H1 (cell line): ENCODE measurements at regions not wholly inside any gene's neighbourhood (a gene's known extent, or its start where the extent isn't known, plus 50 kb on each side); places are given as distances from the start of the nearest gene placed in this dataset.
A peak's percentile ranks its signal among the peaks of the same experiment; 100 is the strongest.

ENCODE experiments used
- CTCF ChIA-PET: fragments of 300-600 bp; sonication (Branson Sonifier 250); formaldehyde crosslinking; loops from one replicate; lab custom pipeline; 2021; ENCODE audit not compliant: partially characterized antibody; lab: Charles Lee
- POLR2A ChIA-PET: fragments of 300-600 bp; sonication (Branson Sonifier 250); formaldehyde crosslinking; loops from one replicate; lab custom pipeline; 2021; ENCODE audit warnings: inconsistent platforms; ENCODE audit not compliant: partially characterized antibody; lab: Charles Lee
- DNase-seq, 2 experiments: peaks; one replicate each; pipeline versions ENCODE4 v3.0.0 to v3.0.0-alpha.2; 2010 to 2022; ENCODE audit warnings: low spot score in 2 of 2, low read depth in 1 of 2, mixed read lengths in 1 of 2
- FAIRE-seq: peaks from 2 replicates; lab custom pipeline; 2011; peaks lifted over from hg19 to GRCh38; lab: Jason Lieb, UNC
- H2AFZ ChIP-seq: 2 replicates; pipeline ENCODE4 v1.8.1; 2012; ENCODE audit warnings: low read length, inconsistent platforms
- H2AK5ac ChIP-seq: 2 replicates; pipeline ENCODE4 v1.6.1; 2013; ENCODE audit warnings: low read depth, low read length
- H2BK120ac ChIP-seq: replicated peaks from 2 replicates; pipeline ENCODE3; 2013; ENCODE audit warnings: low read depth, low read length, inconsistent platforms
- H2BK12ac ChIP-seq: 2 replicates; pipeline ENCODE4 v1.6.1; 2013; ENCODE audit warnings: low read depth, low read length
- H2BK15ac ChIP-seq: 2 replicates; pipeline ENCODE4 v1.6.1; 2013; ENCODE audit warnings: low read length
- H2BK20ac ChIP-seq: 2 replicates; pipeline ENCODE4 v1.6.1; 2013; ENCODE audit warnings: low read length
- H2BK5ac ChIP-seq: 2 replicates; pipeline ENCODE4 v1.6.1; 2013; ENCODE audit warnings: low read depth, low read length
- H3K14ac ChIP-seq: 2 replicates; pipeline ENCODE4 v1.6.1; 2013; ENCODE audit warnings: inconsistent platforms; ENCODE audit not compliant: insufficient read length
- H3K18ac ChIP-seq: 2 replicates; pipeline ENCODE4 v1.6.1; 2013; ENCODE audit warnings: low read length; ENCODE audit errors: extremely low read depth
- H3K23ac ChIP-seq: 2 replicates; pipeline ENCODE4 v1.6.1; 2013; ENCODE audit warnings: inconsistent platforms; ENCODE audit not compliant: insufficient read length
- H3K23me2 ChIP-seq: 2 replicates; pipeline ENCODE4 v1.6.1; 2013; ENCODE audit warnings: low read depth, low read length
- H3K27ac ChIP-seq: 2 replicates; pipeline ENCODE4 v1.6.1; 2011; ENCODE audit warnings: low read depth, low read length, inconsistent platforms
- H3K27me3 ChIP-seq, 4 experiments: replicated peaks in 1 of 4; 1 replicate in 1 of 4; 2 replicates in 3 of 4; pipeline versions ENCODE4 v1.6.1 to v1.8.1; 2011 to 2013; ENCODE audit warnings: low read length in 3 of 4, mild to moderate bottlenecking in 3 of 4, inconsistent platforms in 2 of 4, mixed read lengths in 2 of 4, moderate library complexity in 1 of 4; ENCODE audit not compliant: control insufficient read depth in 3 of 4, insufficient read depth in 3 of 4; ENCODE audit errors: extremely low read depth in 1 of 4
- H3K36me3 ChIP-seq, 4 experiments: 2 replicates each; pipeline versions ENCODE4 v1.6.1 to v1.8.1; 2011 to 2013; ENCODE audit warnings: mild to moderate bottlenecking in 4 of 4, low read length in 3 of 4, moderate library complexity in 2 of 4, control low read depth in 1 of 4, inconsistent platforms in 1 of 4; ENCODE audit not compliant: insufficient read depth in 4 of 4, control insufficient read depth in 2 of 4
- H3K4ac ChIP-seq: replicated peaks from 2 replicates; pipeline ENCODE3; 2013; ENCODE audit warnings: low read length, low read depth, mixed read lengths, inconsistent platforms; ENCODE audit not compliant: insufficient read length
- H3K4me1 ChIP-seq, 4 experiments: replicated peaks in 1 of 4; 1 replicate in 1 of 4; 2 replicates in 3 of 4; pipeline versions ENCODE4 v1.6.1 to v1.8.1; 2011 to 2013; ENCODE audit warnings: low read length in 3 of 4, inconsistent platforms in 2 of 4, mixed read lengths in 1 of 4; ENCODE audit not compliant: insufficient read depth in 4 of 4, control insufficient read depth in 3 of 4
- H3K4me2 ChIP-seq, 2 experiments: 2 replicates each; pipeline versions ENCODE4 v1.6.1 to v1.8.1; 2011 to 2013; ENCODE audit warnings: low read depth in 2 of 2, low read length in 2 of 2, control low read depth in 1 of 2, inconsistent platforms in 1 of 2, mild to moderate bottlenecking in 1 of 2; ENCODE audit not compliant: insufficient read depth in 1 of 2
- H3K4me3 ChIP-seq, 4 experiments: fragments of 200-600, 300-600 bp in 1 of 4; sonication (generic), shearing (Covaris generic), sonication (Bioruptor Twin) in 1 of 4; 2 replicates each; pipeline versions ENCODE4 v1.5.1 to v1.8.1; 2011 to 2016; ENCODE audit warnings: low read length in 4 of 4, low read depth in 3 of 4, control low read depth in 2 of 4, inconsistent platforms in 2 of 4, mild to moderate bottlenecking in 2 of 4, mixed read lengths in 1 of 4, moderate library complexity in 1 of 4; ENCODE audit not compliant: insufficient read depth in 2 of 4; ENCODE audit errors: extremely low read depth in 1 of 4
- H3K56ac ChIP-seq: replicated peaks from 2 replicates; pipeline ENCODE3; 2013; ENCODE audit warnings: low read depth, mild to moderate bottlenecking, mixed read lengths, low read length, inconsistent platforms; ENCODE audit not compliant: insufficient read length
- H3K79me1 ChIP-seq: 2 replicates; pipeline ENCODE4 v1.6.1; 2013; ENCODE audit warnings: low read depth, low read length, control low read depth
- H3K79me2 ChIP-seq, 2 experiments: 2 replicates each; pipeline versions ENCODE4 v1.6.1 to v1.8.1; 2012 to 2013; ENCODE audit warnings: low read length in 2 of 2, mild to moderate bottlenecking in 2 of 2, inconsistent platforms in 1 of 2; ENCODE audit not compliant: insufficient read depth in 2 of 2, control insufficient read depth in 1 of 2
- H3K9ac ChIP-seq, 4 experiments: replicated peaks in 1 of 4; 1 replicate in 1 of 4; 2 replicates in 3 of 4; pipeline versions ENCODE4 v1.6.1 to v1.8.1; 2011 to 2013; ENCODE audit warnings: low read depth in 3 of 4, low read length in 3 of 4, control low read depth in 2 of 4, mild to moderate bottlenecking in 2 of 4, moderate library complexity in 2 of 4, inconsistent platforms in 1 of 4; ENCODE audit errors: extremely low read depth in 1 of 4
- H3K9me3 ChIP-seq, 2 experiments: 2 replicates each; pipeline versions ENCODE4 v1.6.1 to v1.8.1; 2012 to 2013; ENCODE audit warnings: mild to moderate bottlenecking in 2 of 2, moderate library complexity in 2 of 2, control low read depth in 1 of 2, inconsistent platforms in 1 of 2, low read depth in 1 of 2, low read length in 1 of 2, mixed read lengths in 1 of 2; ENCODE audit not compliant: insufficient read depth in 2 of 2
- H4K20me1 ChIP-seq, 2 experiments: replicated peaks in 1 of 2; 2 replicates each; pipeline versions ENCODE3 to v1.8.1; 2011 to 2013; ENCODE audit warnings: inconsistent platforms in 2 of 2, low read length in 2 of 2, mild to moderate bottlenecking in 1 of 2; ENCODE audit not compliant: insufficient read depth in 2 of 2, control insufficient read depth in 1 of 2
- H4K5ac ChIP-seq: 2 replicates; pipeline ENCODE4 v1.6.1; 2013; ENCODE audit warnings: low read length, low read depth, mixed read lengths, inconsistent platforms; ENCODE audit not compliant: insufficient read length
- H4K8ac ChIP-seq: 2 replicates; pipeline ENCODE4 v1.8.0; 2013; ENCODE audit warnings: mild to moderate bottlenecking, moderate library complexity, low read length, inconsistent platforms; ENCODE audit not compliant: insufficient read depth; ENCODE audit errors: extremely low read depth
- H4K91ac ChIP-seq: replicated peaks from 2 replicates; pipeline ENCODE3; 2013; ENCODE audit warnings: low read length, mixed read lengths, inconsistent platforms; ENCODE audit not compliant: insufficient read length
- ASH2L ChIP-seq: fragments of 200-600, 300-600 bp; sonication (generic); IDR thresholded peaks from one replicate; pipeline ENCODE4 v1.7.1; 2017; ENCODE audit warnings: low read length
- CBX5 ChIP-seq: fragments of 300-800, 300-1000 bp; sonication (generic); IDR thresholded peaks from 2 replicates; pipeline ENCODE4 v1.7.1; 2016; ENCODE audit warnings: antibody characterized with exemption, low read length, low read depth
- CTCF ChIP-seq, 3 experiments: IDR thresholded peaks; 1 replicate in 2 of 3; 2 replicates in 1 of 3; pipeline versions ENCODE4 v1.5.1 to v1.6.1; 2011; ENCODE audit warnings: low read length in 3 of 3, mild to moderate bottlenecking in 3 of 3, inconsistent platforms in 2 of 3, low read depth in 1 of 3, moderate library complexity in 1 of 3; ENCODE audit not compliant: insufficient read depth in 1 of 3; ENCODE audit errors: control extremely low read depth in 1 of 3
- EZH2 ChIP-seq: fragments of 200-600 bp; sonication (generic); IDR thresholded peaks from 2 replicates; pipeline ENCODE4 v1.7.1; 2012; ENCODE audit warnings: low read depth, mild to moderate bottlenecking, moderate library complexity, low read length, inconsistent platforms; ENCODE audit not compliant: severe bottlenecking
- GABPA ChIP-seq: IDR thresholded peaks from 2 replicates; pipeline ENCODE4 v1.6.1; 2011; ENCODE audit warnings: mild to moderate bottlenecking, low read length, moderate library complexity, borderline replicate concordance; ENCODE audit not compliant: insufficient read depth
- HDAC6 ChIP-seq: IDR thresholded peaks from one replicate; pipeline ENCODE4 v1.7.1; 2012; ENCODE audit warnings: low read depth, mild to moderate bottlenecking, inconsistent platforms, low read length, moderate library complexity
- KDM1A ChIP-seq: fragments of 200-600, 300-600 bp; sonication (generic); IDR thresholded peaks from 2 replicates; pipeline ENCODE4 v1.7.1; 2016; ENCODE audit warnings: mild to moderate bottlenecking, low read length, borderline replicate concordance
- RAD21 ChIP-seq, 2 experiments: IDR thresholded peaks in 1 of 2; conservative IDR thresholded peaks in 1 of 2; 2 replicates each; pipeline ENCODE4 v1.6.1; 2011; ENCODE audit warnings: low read depth in 2 of 2, low read length in 2 of 2, improper control_type of control experiment in 1 of 2, inconsistent platforms in 1 of 2, mild to moderate bottlenecking in 1 of 2, moderate library complexity in 1 of 2
- SAP30 ChIP-seq: fragments of 300-600 bp; sonication (generic); IDR thresholded peaks from 2 replicates; pipeline ENCODE4 v1.7.1; 2012; ENCODE audit warnings: low read length, moderate library complexity, mild to moderate bottlenecking, inconsistent platforms; ENCODE audit not compliant: insufficient read depth, insufficient replicate concordance
- TAF1 ChIP-seq: IDR thresholded peaks from 2 replicates; pipeline ENCODE4 v1.6.1; 2011; ENCODE audit warnings: mild to moderate bottlenecking, low read depth, low read length
- TBP ChIP-seq: IDR thresholded peaks from 2 replicates; pipeline ENCODE4 v1.6.1; 2011; ENCODE audit warnings: low read depth, low read length, improper control_type of control experiment
- TCF12 ChIP-seq: IDR thresholded peaks from 2 replicates; pipeline ENCODE4 v1.6.1; 2011; ENCODE audit warnings: low read depth, mild to moderate bottlenecking, low read length
- WGBS, 2 experiments: shearing (Covaris generic) in 1 of 2; methylation state at CpG; one replicate each; pipeline versions ENCODE4 v1.1.6 to v1.1.7; 2013 to 2015; ENCODE audit warnings: low lambda C conversion rate in 2 of 2, mixed read lengths in 2 of 2, inconsistent platforms in 1 of 2, low coverage in 1 of 2, missing lambda C conversion rate in 1 of 2; ENCODE audit not compliant: insufficient replicate concordance in 2 of 2, insufficient coverage in 1 of 2, insufficient read length in 1 of 2; ENCODE audit errors: extremely low coverage in 1 of 2, missing lambda C conversion rate in 1 of 2; 5-methylcytosine and 5-hydroxymethylcytosine counted together

GRCh38 chr4:96703265-96703664, 863.4 kb downstream of the PDHA2 start:
- H2BK15ac ChIP-seq, result no peak overlapping the region
- no peak overlapping the region for H3K18ac ChIP-seq
- no peak overlapping the region for H4K8ac ChIP-seq
- no peaks in the 10 kb centered on the region for H3K9me3 ChIP-seq
- H3K79me1 ChIP-seq, result no peaks in the 10 kb centered on the region
- H3K4me2 ChIP-seq, result peak overlapping the region in 1 of 2 experiments; percentile 22; a peak in 1 of 4 replicates
- H3K4ac ChIP-seq, result no peak overlapping the region
- WGBS, 2 experiments, result 76% methylated on average over 2 of the region's 2 CpGs; no CpG with 5 or more reads in 1 of the 2 experiments
- H3K9ac ChIP-seq, result no peak overlapping the region
- no peak for DNase-seq
- no peak for FAIRE-seq
- H4K5ac ChIP-seq, result no peak overlapping the region
- H3K14ac ChIP-seq, result no peak overlapping the region
- no peak overlapping the region for H2BK5ac ChIP-seq
- peak overlapping the region; percentile 93 for H2AFZ ChIP-seq
- H3K4me1 ChIP-seq, result peaks cover 0 to 6% (median 3%) of the 10 kb centered on the region in 4 experiments; a peak in 2 of 7 replicates
- H4K91ac ChIP-seq, result no peak overlapping the region
- no peak overlapping the region for H3K56ac ChIP-seq
- H3K23me2 ChIP-seq, result no peaks in the 10 kb centered on the region
- H3K27ac ChIP-seq, result no peak overlapping the region
- no peak overlapping the region for H2AK5ac ChIP-seq
- no peaks in the 10 kb centered on the region for H3K79me2 ChIP-seq
- H2BK20ac ChIP-seq, result no peak overlapping the region
- POLR2A ChIA-PET, result no interaction called here
- H3K23ac ChIP-seq, result no peak overlapping the region
- H3K27me3 ChIP-seq, result no peaks in the 10 kb centered on the region
- no peak overlapping the region for H2BK120ac ChIP-seq
- H3K36me3 ChIP-seq, result no peaks in the 10 kb centered on the region
- CTCF ChIA-PET, result no interaction called here
- no peaks in the 10 kb centered on the region for H4K20me1 ChIP-seq
- H3K4me3 ChIP-seq, result no peak overlapping the region
- H2BK12ac ChIP-seq, result no peak overlapping the region
- TF ChIP-seq SAP30 (no peak), CBX5 (no peak), CTCF (IDR thresholded peaks at IDR 0.05; ENCODE audit: control extremely low read depth in 1 of 3, insufficient read depth in 1 of 3, low read depth in 1 of 3, low read length in 3 of 3) (no peak), KDM1A (no peak), ASH2L (no peak), HDAC6 (no peak), TAF1 (no peak), TBP (no peak), EZH2 (no peak), RAD21 (IDR thresholded peaks at IDR 0.05 in 1 of 2, conservative IDR thresholded peaks at IDR 0.05 in 1 of 2; ENCODE audit: low read depth in 2 of 2, low read length in 2 of 2) (no peak), TCF12 (no peak), GABPA (no peak)
